NOMO-1 (cell line): ENCODE measurements at regions not wholly inside any gene's neighbourhood (a gene's known extent, or its start where the extent isn't known, plus 50 kb on each side); places are given as distances from the start of the nearest gene placed in this dataset.

Experiments used
- DNase-seq, 2 experiments: peaks; one replicate each; lab custom pipeline; 2025; ENCODE audit not compliant: unreplicated experiment in 2 of 2; lab: John Stamatoyannopoulos, UW

DNA sequence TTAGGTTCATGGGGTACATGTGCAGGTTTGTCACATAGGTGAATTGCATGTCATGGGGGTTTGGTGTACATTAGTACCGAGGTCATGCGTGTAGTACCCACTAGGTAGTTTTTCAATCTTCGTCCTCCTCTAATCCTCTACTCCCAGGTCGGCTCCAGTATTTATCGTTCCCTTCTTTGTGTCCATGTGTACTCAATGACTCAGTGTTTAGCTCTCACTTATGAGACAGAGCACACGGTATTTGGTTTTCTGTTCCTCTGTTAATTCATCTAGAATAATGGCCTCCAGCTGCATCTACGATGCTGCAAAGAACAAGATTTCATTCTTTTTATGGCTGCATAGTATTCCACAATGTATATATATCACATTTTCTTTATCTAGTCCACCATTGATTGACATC is 850.9 kb upstream of the MDGA2 start:
- DNase-seq: no peak

- no peak for DNase-seq
These were observed 829.5 kb upstream of the MDGA2 start for GRCh38 chr14:48504921-48505320.

- no peak for DNase-seq
These were observed 815.4 kb upstream of the MDGA2 start for GRCh38 chr14:48490756-48491155.

- DNase-seq: no peak
These were observed 798.5 kb upstream of the MDGA2 start for GRCh38 chr14:48473944-48474343.

DNA sequence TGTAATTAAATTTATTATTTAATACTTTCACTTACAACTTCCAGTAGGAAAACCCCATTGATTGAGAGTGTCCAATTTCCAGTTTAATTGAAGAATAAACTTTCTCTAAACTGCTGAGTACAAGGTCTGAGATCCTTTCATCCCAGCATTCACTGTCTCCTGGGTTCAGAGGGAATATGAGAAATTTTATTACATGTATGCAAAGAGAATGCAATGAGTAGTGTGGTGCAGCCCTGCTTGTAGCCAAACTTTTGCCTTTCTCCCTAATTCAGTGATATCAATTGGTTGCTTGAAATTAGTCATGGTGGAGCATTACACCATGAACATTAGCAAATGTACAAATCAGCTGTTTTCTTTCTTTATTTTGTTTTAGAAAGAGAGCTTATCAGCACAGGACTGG is 780.6 kb upstream of the MDGA2 start:
- DNase-seq: no peak

DNA sequence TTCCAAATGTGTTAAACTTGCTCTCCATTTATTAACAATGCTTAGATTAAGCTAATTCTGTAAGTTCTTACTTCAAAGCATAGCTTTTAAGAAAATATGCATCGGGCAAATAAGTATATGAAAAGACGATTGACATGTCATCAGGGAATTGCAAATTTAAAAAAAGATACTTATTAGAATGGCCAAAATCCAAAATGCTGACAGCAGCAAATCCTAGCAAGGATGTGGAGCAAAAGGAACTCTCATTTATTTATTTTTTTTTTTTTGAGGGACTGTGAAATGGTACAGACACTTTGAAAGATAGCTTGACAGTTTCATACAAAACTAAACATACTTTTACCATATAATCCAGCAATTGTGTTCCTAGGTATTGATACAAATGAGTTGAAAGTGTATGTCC is 779.5 kb upstream of the MDGA2 start:
- no peak for DNase-seq

DNA sequence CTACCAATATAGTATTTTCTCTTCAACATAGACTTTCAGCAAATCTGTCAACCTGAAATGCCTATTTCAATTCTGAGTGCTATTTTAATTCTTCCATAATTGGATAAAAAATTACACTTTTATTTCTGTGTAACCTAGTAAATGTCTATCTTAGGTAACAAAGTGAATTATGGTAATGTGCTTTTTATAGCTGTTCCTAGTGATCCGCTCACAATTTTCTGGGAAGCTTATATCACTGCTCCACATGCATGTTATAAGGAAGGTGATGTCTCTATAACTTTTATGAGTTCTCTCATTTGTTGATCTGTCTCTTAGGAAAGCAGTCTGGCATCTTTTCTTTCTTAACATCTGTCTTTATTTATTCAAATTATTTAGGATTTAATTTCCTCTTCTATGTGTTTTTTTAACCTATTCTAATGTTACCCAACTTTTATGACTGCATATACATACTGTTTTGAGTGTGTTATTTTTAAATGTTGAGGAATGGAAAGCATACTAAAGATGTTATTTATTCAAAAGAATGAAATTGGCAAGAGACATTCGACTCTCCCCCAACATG is 777.1 kb upstream of the MDGA2 start:
- no peak for DNase-seq

- no peak for DNase-seq
These were observed 759.8 kb upstream of the MDGA2 start for GRCh38 chr14:48435221-48435620.

GRCh38 chr14:48430805-48431204 is 755.4 kb upstream of the MDGA2 start:
- no peak for DNase-seq

GRCh38 chr14:48429512-48429911 is 754.1 kb upstream of the MDGA2 start:
- no peak for DNase-seq

GRCh38 chr14:48417715-48418500 is 742.5 kb upstream of the MDGA2 start:
- no peak for DNase-seq

DNA sequence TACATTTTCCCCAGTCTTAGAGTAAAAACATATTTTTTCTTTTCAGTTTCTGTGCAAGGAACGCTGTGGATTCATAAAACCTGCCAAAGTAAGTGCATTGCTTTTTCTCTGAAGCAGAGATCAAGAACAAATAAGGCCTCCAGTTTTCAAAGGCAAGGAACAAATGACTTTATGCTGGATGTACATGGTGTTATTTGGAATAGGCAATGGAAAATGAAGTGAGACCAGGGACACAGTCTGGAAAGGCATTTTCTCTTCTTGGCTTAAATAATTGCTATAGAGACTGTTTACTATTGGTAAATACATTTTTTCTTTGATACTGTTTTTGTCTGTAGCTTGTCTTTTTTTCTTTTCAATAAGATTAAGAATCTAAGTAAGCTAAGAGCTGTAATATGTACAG is 725.9 kb upstream of the MDGA2 start:
- DNase-seq: no peak

GRCh38 chr14:48398675-48399282 is 723.4 kb upstream of the MDGA2 start:
- DNase-seq: peak; percentile 3 to 24

- no peak for DNase-seq
These were observed 716.3 kb upstream of the MDGA2 start for GRCh38 chr14:48391661-48392060.

DNA sequence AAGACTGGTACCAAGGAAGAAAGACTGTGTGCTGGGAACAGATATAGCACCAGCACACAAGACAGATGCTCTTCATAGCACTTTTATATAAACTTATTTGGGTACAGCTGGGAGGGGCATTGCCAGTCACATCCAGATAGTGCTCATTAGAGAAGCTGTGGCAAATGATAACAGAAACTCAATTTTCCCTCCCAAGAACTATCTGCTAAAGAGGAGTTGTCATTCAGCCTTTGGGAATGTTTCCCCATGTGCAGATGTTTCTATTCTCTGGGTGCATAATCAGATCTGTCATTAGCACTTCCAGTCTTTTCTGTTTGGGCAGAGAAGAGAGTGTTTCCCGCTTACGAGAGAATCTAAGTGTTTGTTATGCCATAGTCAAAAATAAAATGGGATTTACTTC is 714.9 kb upstream of the MDGA2 start:
- no peak for DNase-seq

DNA sequence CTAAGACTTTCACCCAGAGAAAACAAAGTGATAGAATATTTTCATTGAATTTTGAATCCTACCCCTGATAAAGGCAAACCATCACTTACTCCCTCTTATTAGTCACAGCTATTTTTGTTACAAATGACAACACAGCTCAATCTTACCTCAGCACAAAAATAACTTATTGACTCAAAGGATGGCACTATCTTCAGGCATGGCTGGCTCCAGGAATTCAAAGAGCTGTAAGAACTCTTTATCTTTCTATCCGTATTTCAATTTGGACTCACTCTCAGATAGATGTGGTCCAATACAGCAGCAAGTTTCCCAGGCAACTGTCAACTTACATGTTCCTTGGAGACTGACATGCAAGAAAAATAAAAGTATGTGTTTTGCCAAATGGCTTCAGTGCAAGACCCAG is 709.4 kb upstream of the MDGA2 start:
- no peak for DNase-seq

- no peak for DNase-seq
These were observed 707.6 kb upstream of the MDGA2 start for GRCh38 chr14:48382961-48383360.

- DNase-seq: no peak
These were observed 703.1 kb upstream of the MDGA2 start for GRCh38 chr14:48378541-48378940.

DNA sequence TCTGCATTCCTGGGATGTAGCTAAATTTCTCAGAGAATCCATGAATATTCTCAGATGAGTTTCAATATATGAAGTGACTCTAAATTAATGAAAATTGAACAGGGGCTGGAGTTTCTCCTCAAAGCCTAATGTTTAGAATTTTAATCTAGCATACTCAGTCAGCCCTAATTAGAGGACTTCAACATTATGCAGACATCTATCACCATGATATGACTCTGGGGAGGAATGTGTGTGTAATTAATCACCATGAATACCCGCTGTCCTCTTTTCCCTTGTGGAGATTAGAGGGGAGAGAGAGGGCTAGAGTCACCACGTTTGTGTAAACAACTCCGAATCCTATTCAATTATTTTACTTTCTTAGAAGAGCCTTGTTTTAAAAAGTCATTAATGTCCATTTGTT is 698.6 kb upstream of the MDGA2 start:
- DNase-seq: no peak

DNA sequence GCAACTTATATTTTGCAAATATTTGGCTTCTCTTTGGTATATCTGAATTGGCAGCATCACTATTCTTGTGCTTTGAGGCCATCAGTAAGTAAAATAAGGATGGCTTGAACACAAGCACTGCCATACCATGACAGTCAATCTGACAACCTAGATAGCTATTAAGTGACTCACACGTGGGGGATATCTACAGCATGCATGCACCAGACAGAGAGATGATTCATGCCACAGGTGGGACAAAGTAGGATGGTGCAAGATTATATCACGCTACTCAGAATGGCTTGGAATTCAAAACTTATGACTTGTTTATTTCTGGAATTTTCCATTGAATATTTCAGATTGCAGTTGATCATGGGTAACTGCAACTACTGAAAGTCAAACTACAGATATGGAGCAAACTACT is 675.6 kb upstream of the MDGA2 start:
- no peak for DNase-seq

- no peak for DNase-seq
These were observed 674.3 kb upstream of the MDGA2 start for GRCh38 chr14:48349689-48350088.

- DNase-seq: no peak
These were observed 665.7 kb upstream of the MDGA2 start for GRCh38 chr14:48341069-48341468.
